SH-SY5Y (cell line): ENCODE measurements at regions not wholly inside any gene's neighbourhood (a gene's known extent, or its start where the extent isn't known, plus 50 kb on each side); places are given as distances from the start of the nearest gene placed in this dataset.

Experiments
- GATA2 ChIP-seq: IDR thresholded peaks from 2 replicates; pipeline ENCODE4 v1.6.1; 2011; ENCODE audit warnings: mild to moderate bottlenecking, low read depth, low read length
- GATA3 ChIP-seq: IDR thresholded peaks from 2 replicates; pipeline ENCODE4 v1.6.1; 2011; ENCODE audit warnings: low read depth, mild to moderate bottlenecking, low read length, moderate library complexity

DNA sequence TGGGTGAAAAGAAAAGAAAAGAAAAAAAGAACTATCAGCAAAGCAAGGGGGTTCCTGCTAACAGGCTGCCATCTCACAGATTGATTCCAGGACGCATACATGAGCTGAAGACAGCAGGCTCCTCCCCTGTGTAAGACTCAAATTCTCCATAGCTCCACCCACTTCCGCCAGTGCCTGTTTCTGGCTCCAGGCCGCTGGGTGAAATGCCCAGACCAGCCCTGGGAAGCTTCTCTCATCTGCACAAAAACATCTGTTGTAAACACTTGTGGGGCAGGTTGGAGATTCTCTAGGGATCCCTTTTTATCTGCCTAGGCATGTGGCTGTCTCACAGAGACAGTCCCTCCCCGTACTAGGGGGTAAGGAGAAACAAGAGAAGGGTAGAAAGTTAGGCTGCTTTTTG is 1054.4 kb upstream of the SPRY2 start:
- no peak for TF ChIP-seq GATA2
- no peak for TF ChIP-seq GATA3
